Hematopoietic multipotent progenitor cell (in vitro differentiated cells): ENCODE measurements at regions not wholly inside any gene's neighbourhood (a gene's known extent, or its start where the extent isn't known, plus 50 kb on each side); places are given as distances from the start of the nearest gene placed in this dataset.

Experiments used
- DNase-seq, 3 donors: peaks; one replicate each; pipeline ENCODE4 v3.0.0-alpha.2; 2011 to 2015; ENCODE audit warnings: low read depth in 2 of 3, low spot score in 2 of 3

GRCh38 chr1:182196897-182197870, 135.7 kb upstream of the ZNF648 start:
- no peak for DNase-seq

GRCh38 chr1:182195733-182196132, 134.2 kb upstream of the ZNF648 start:
- DNase-seq = no peak

GRCh38 chr1:182193908-182194550, 132.5 kb upstream of the ZNF648 start:
- peak in 1 of 3 donors; percentile 13 for DNase-seq

GRCh38 chr1:182192966-182193365, 131.5 kb upstream of the ZNF648 start:
- no peak for DNase-seq

GRCh38 chr1:182192215-182192614, 130.7 kb upstream of the ZNF648 start:
- no peak for DNase-seq

- DNase-seq = no peak
Observed at GRCh38 chr1:182191381-182192115, 130.0 kb upstream of the ZNF648 start.

GRCh38 chr1:182189535-182190066, 128.1 kb upstream of the ZNF648 start:
- no peak for DNase-seq

GRCh38 chr1:182186757-182187146, 125.2 kb upstream of the ZNF648 start:
- DNase-seq = no peak

- no peak for DNase-seq
Observed at GRCh38 chr1:182185842-182186756, 124.6 kb upstream of the ZNF648 start.

GRCh38 chr1:182185136-182185535, 123.6 kb upstream of the ZNF648 start:
- DNase-seq = no peak

GRCh38 chr1:182183606-182184005, 122.1 kb upstream of the ZNF648 start:
- DNase-seq = no peak

GRCh38 chr1:182182311-182182710, 120.8 kb upstream of the ZNF648 start:
- no peak for DNase-seq

GRCh38 chr1:182181167-182181572, 119.7 kb upstream of the ZNF648 start:
- no peak for DNase-seq

GRCh38 chr1:182175361-182175931, 113.9 kb upstream of the ZNF648 start:
- DNase-seq = peak in 1 of 3 donors; percentile 7

GRCh38 chr1:182174513-182174855, 113.0 kb upstream of the ZNF648 start:
- DNase-seq = no peak

GRCh38 chr1:182173808-182174512, 112.4 kb upstream of the ZNF648 start:
- DNase-seq = no peak

- no peak for DNase-seq
Observed at GRCh38 chr1:182172699-182173098, 111.2 kb upstream of the ZNF648 start.

GRCh38 chr1:182170891-182171461, 109.5 kb upstream of the ZNF648 start:
- peak in 1 of 3 donors; percentile 85 for DNase-seq

GRCh38 chr1:182169203-182169602, 107.7 kb upstream of the ZNF648 start:
- no peak for DNase-seq
